ENCODE measurements at regions not wholly inside any gene's neighbourhood (a gene's known extent, or its start where the extent isn't known, plus 50 kb on each side); places are given as distances from the start of the nearest gene placed in this dataset.

- DNase-seq, result no peak
- intact Hi-C loops (cut with DNase I), result no loop called here
- TF ChIP-seq, protein P1, sequence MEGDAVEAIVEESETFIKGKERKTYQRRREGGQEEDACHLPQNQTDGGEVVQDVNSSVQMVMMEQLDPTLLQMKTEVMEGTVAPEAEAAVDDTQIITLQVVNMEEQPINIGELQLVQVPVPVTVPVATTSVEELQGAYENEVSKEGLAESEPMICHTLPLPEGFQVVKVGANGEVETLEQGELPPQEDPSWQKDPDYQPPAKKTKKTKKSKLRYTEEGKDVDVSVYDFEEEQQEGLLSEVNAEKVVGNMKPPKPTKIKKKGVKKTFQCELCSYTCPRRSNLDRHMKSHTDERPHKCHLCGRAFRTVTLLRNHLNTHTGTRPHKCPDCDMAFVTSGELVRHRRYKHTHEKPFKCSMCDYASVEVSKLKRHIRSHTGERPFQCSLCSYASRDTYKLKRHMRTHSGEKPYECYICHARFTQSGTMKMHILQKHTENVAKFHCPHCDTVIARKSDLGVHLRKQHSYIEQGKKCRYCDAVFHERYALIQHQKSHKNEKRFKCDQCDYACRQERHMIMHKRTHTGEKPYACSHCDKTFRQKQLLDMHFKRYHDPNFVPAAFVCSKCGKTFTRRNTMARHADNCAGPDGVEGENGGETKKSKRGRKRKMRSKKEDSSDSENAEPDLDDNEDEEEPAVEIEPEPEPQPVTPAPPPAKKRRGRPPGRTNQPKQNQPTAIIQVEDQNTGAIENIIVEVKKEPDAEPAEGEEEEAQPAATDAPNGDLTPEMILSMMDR (IDR thresholded peaks at IDR 0.05), result no peak
- H3K27me3 ChIP-seq (ENCODE audit: low read depth), result no peaks in the 10 kb centered on the region
- H3K4me1 ChIP-seq, result no peaks in the 10 kb centered on the region
- no peak overlapping the region for H3K4me3 ChIP-seq
- ATAC-seq, result no peak
- no peaks in the 10 kb centered on the region for H3K9me3 ChIP-seq
- no peak overlapping the region for H3K27ac ChIP-seq
- H3K36me3 ChIP-seq, result no peaks in the 10 kb centered on the region
Measured at GRCh38 chr9:29456940-29457339, 1883.7 kb upstream of the C9orf72 start.

DNA sequence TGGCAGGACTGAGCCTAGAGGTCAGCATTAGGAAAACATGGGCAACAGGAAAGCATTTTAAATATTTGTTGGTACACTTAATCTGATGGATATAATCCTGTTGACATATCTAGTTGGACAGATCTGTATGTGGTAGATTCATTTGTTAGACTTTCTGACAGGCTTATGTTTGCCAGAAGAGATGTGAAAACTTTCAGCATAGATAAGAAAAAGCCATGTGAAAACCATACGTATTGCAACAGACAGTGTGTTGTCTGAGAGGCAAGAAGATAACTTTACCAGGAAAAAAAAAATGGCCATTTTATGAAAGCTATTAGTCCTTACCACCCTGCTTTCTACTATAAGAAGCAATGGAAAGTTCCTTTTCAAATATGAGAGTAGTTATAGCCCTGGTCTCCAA, 1902.2 kb upstream of the C9orf72 start:
- Histone ChIP-seq H3K27ac (no peak overlapping the region), H3K4me1 (no peaks in the 10 kb centered on the region), H3K4me3 (no peak overlapping the region), H3K27me3 (ENCODE audit: low read depth) (no peaks in the 10 kb centered on the region), H3K9me3 (no peaks in the 10 kb centered on the region), H3K36me3 (no peaks in the 10 kb centered on the region)
- TF ChIP-seq, protein P1 (IDR thresholded peaks at IDR 0.05), result no peak
- no peak for DNase-seq
- no peak for ATAC-seq
- intact Hi-C loops (cut with DNase I), result no loop called here

DNA sequence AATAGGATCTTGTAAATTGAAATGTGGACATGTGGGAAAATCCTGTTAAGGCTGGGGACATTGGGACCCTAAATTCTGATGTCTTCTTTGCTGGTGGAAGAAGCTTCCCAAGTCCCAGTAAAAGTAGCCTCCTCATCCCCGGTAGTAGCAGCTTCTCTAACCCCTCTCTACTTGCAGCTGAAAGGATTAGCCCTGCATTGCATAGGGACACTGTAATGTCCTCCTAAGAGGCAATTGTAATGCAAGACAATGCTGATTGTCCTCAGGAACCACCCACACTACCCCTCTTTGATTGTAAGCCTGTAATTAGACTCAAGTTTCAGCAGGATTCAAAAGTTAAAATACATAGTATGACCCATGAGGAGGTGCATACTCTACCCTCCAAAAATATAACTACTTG, 1938.4 kb upstream of the C9orf72 start:
- H3K9me3 ChIP-seq, result no peaks in the 10 kb centered on the region
- no peaks in the 10 kb centered on the region for H3K27me3 ChIP-seq (ENCODE audit: low read depth)
- H3K27ac ChIP-seq, result no peak overlapping the region
- TF ChIP-seq, protein P1 (IDR thresholded peaks at IDR 0.05), result no peak
- no peak overlapping the region for H3K4me3 ChIP-seq
- DNase-seq (no peak), ATAC-seq (no peak)
- H3K36me3 ChIP-seq, result no peaks in the 10 kb centered on the region
- intact Hi-C loops (cut with DNase I), result no loop called here
- no peaks in the 10 kb centered on the region for H3K4me1 ChIP-seq

GRCh38 chr9:29514336-29514735, 1941.1 kb upstream of the C9orf72 start:
- H3K4me1 ChIP-seq, result no peaks in the 10 kb centered on the region
- H3K4me3 ChIP-seq, result no peak overlapping the region
- no peaks in the 10 kb centered on the region for H3K27me3 ChIP-seq (ENCODE audit: low read depth)
- TF ChIP-seq, protein P1 (IDR thresholded peaks at IDR 0.05), result no peak
- no peaks in the 10 kb centered on the region for H3K9me3 ChIP-seq
- DNase-seq, result no peak
- ATAC-seq, result no peak
- H3K36me3 ChIP-seq, result no peaks in the 10 kb centered on the region
- intact Hi-C loops (cut with DNase I), result no loop called here
- no peak overlapping the region for H3K27ac ChIP-seq

DNA sequence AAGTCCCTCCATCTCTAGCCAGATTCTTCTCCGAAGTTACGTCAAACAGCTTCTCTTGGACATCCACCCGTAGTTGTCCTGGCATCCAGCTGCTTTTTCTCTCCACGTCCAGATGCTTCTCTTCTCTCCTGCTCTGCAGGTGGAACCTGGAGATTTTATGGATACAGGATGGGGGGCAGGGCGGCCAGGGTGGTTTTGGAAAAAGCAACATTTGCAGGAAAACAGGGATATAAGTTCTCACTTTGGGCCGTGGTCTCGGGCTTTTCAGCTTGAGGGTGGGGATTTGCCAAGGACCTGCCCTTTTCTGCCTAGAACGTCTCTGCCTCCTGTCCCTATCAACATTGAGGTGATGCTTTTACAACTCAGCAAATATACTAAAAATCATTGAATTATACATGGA, 1941.6 kb upstream of the C9orf72 start:
- ATAC-seq (no peak), DNase-seq (no peak)
- no peaks in the 10 kb centered on the region for H3K9me3 ChIP-seq
- intact Hi-C loops (cut with DNase I), result no loop called here
- H3K4me3 ChIP-seq, result no peak overlapping the region
- H3K36me3 ChIP-seq, result no peaks in the 10 kb centered on the region
- TF ChIP-seq, protein P1 (IDR thresholded peaks at IDR 0.05), result no peak
- no peaks in the 10 kb centered on the region for H3K27me3 ChIP-seq (ENCODE audit: low read depth)
- H3K4me1 ChIP-seq, result no peaks in the 10 kb centered on the region
- H3K27ac ChIP-seq, result no peak overlapping the region

- ATAC-seq (no peak), DNase-seq (no peak)
- no peaks in the 10 kb centered on the region for H3K4me1 ChIP-seq
- intact Hi-C loops (cut with DNase I), result no loop called here
- no peaks in the 10 kb centered on the region for H3K27me3 ChIP-seq (ENCODE audit: low read depth)
- TF ChIP-seq, protein P1 (IDR thresholded peaks at IDR 0.05), result no peak
- H3K4me3 ChIP-seq, result no peak overlapping the region
- H3K36me3 ChIP-seq, result no peaks in the 10 kb centered on the region
- no peak overlapping the region for H3K27ac ChIP-seq
- H3K9me3 ChIP-seq, result no peaks in the 10 kb centered on the region
Measured at GRCh38 chr9:29548436-29548835, 1975.2 kb upstream of the C9orf72 start.
